SJSA1 (cell line): ENCODE measurements at regions not wholly inside any gene's neighbourhood (a gene's known extent, or its start where the extent isn't known, plus 50 kb on each side); places are given as distances from the start of the nearest gene placed in this dataset.

Experiments used
- DNase-seq, 2 experiments: peaks; one replicate each; pipeline ENCODE4 v3.0.0-alpha.2; 2015 to 2020; ENCODE audit warnings: low spot score in 2 of 2, low read depth in 1 of 2
- H3K27ac ChIP-seq: fragments of 250-450 bp; sonication (Bioruptor Pico); 2 replicates; pipeline ENCODE4 v1.5.1; 2020; ENCODE audit warnings: mild to moderate bottlenecking, moderate library complexity
- H3K27me3 ChIP-seq: fragments of 250-450 bp; sonication (Bioruptor Pico); replicated peaks from 2 replicates; pipeline ENCODE4 v1.5.1; 2020; ENCODE audit warnings: mild to moderate bottlenecking, moderate library complexity
- H3K36me3 ChIP-seq: fragments of 250-450 bp; sonication (Bioruptor Pico); 2 replicates; pipeline ENCODE4 v1.5.1; 2020; ENCODE audit warnings: mild to moderate bottlenecking
- H3K4me1 ChIP-seq: fragments of 250-450 bp; sonication (Bioruptor Pico); replicated peaks from 2 replicates; pipeline ENCODE4 v1.6.1; 2021; ENCODE audit warnings: mild to moderate bottlenecking
- H3K4me3 ChIP-seq: fragments of 250-450 bp; sonication (Bioruptor Pico); 2 replicates; pipeline ENCODE4 v1.5.1; 2020; ENCODE audit warnings: mild to moderate bottlenecking
- H3K9me3 ChIP-seq: fragments of 250-450 bp; sonication (Bioruptor Pico); replicated peaks from 2 replicates; pipeline ENCODE4 v1.5.1; 2020; ENCODE audit warnings: mild to moderate bottlenecking

- H3K27me3 ChIP-seq: no peaks in the 10 kb centered on the region
- no peak overlapping the region for H3K4me3 ChIP-seq
- H3K9me3 ChIP-seq: no peaks in the 10 kb centered on the region
- H3K27ac ChIP-seq: no peak overlapping the region
- no peaks in the 10 kb centered on the region for H3K36me3 ChIP-seq
- DNase-seq: no peak
- no peaks in the 10 kb centered on the region for H3K4me1 ChIP-seq
Observed at GRCh38 chr3:175865724-175866123, 1006.6 kb downstream of the NAALADL2 start.

DNA sequence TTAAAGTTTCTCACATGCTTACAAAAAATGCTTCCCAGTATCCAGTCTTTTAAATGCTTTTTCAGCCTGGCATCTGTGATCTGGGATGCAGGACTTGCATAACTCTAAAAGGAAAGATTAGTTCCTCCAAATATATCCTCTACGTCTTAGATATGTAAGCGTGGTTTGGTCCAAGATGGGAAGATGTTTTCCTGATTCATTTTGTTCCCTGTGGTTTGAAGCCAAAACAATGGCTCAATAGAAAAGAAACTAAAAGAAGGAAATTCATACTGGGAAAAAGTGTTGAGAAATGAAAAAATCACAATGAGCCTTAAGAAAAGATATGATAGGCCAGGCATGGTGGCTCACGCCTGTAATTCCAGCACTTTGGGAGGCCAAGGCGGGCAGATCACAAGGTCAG, 1002.8 kb downstream of the NAALADL2 start:
- no peaks in the 10 kb centered on the region for H3K4me1 ChIP-seq

More for the DNA sequence above, 1002.8 kb downstream of the NAALADL2 start:
- no peaks in the 10 kb centered on the region for H3K27me3 ChIP-seq
- H3K4me3 ChIP-seq: no peak overlapping the region
- H3K9me3 ChIP-seq: no peaks in the 10 kb centered on the region
- DNase-seq: no peak
- no peak overlapping the region for H3K27ac ChIP-seq
- H3K36me3 ChIP-seq: no peaks in the 10 kb centered on the region
